Gastroesophageal sphincter (tissue), 3 donors: ENCODE measurements at regions not wholly inside any gene's neighbourhood (a gene's known extent, or its start where the extent isn't known, plus 50 kb on each side); places are given as distances from the start of the nearest gene placed in this dataset.

ENCODE experiments used
- POLR2A ChIP-seq, 2 donors: fragments of 450-650 bp; IDR thresholded peaks; one replicate each; pipeline ENCODE4 v1.6.1; 2017; ENCODE audit warnings: antibody characterized with exemption in 2 of 2, mild to moderate bottlenecking in 2 of 2, moderate library complexity in 1 of 2
- TF ChIP-seq, protein P1 (sequence below), 4 experiments: fragments of 200-600 bp in 2 of 4; fragments of 450-650 bp in 2 of 4; sonication (generic) in 1 of 4; IDR thresholded peaks; one replicate each; pipeline ENCODE4 v1.5.1; 2017 to 2019; ENCODE audit warnings: antibody characterized with exemption in 4 of 4, mild to moderate bottlenecking in 2 of 4, moderate library complexity in 2 of 4

DNA sequence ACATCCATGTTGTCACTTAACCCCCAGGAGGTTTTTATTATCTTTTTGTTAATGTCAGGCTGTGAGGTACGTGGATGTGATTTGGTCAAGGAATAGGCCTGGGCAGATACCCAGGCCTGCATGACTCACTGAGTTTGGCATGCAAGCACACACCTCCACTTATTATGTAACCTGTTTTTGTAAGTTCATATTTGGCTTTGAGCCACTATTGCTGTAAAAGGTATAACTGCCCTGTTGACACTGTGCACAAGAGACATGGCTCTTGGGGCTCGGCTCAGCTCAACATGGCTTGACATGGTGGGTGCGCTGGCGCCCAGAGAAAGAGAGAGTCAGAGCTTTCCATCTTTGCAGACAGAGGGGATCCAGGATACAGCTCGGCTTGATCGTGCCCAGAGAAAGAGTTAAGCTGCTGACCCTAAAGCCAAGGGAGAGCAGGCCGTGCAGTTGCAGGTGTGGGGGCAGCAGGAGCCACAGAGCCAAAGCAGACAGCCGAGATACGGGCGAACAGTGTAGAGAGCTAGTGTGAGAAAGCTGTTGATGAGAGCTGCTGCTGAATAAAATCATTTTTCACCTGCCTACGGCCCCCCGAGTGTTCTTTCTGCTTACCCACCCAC lies 67.9 kb upstream of the UNC13C start:
- TF ChIP-seq, protein P1, sequence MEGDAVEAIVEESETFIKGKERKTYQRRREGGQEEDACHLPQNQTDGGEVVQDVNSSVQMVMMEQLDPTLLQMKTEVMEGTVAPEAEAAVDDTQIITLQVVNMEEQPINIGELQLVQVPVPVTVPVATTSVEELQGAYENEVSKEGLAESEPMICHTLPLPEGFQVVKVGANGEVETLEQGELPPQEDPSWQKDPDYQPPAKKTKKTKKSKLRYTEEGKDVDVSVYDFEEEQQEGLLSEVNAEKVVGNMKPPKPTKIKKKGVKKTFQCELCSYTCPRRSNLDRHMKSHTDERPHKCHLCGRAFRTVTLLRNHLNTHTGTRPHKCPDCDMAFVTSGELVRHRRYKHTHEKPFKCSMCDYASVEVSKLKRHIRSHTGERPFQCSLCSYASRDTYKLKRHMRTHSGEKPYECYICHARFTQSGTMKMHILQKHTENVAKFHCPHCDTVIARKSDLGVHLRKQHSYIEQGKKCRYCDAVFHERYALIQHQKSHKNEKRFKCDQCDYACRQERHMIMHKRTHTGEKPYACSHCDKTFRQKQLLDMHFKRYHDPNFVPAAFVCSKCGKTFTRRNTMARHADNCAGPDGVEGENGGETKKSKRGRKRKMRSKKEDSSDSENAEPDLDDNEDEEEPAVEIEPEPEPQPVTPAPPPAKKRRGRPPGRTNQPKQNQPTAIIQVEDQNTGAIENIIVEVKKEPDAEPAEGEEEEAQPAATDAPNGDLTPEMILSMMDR (IDR thresholded peaks at IDR 0.05) = no peak
- TF ChIP-seq POLR2A (IDR thresholded peaks at IDR 0.05) = no peak
